SK-N-SH (cell line): ENCODE measurements at regions not wholly inside any gene's neighbourhood (a gene's known extent, or its start where the extent isn't known, plus 50 kb on each side); places are given as distances from the start of the nearest gene placed in this dataset.

Source experiments
- CTCF ChIA-PET: fragments of 300-600, 350-600 bp; formaldehyde crosslinking; extraction: SDS; loops from one replicate; lab custom pipeline; 2021; lab: Yijun Ruan, JAX
- POLR2A ChIA-PET: fragments of 350-600 bp; sonication (Branson Sonifier 250); formaldehyde crosslinking; extraction: SDS; loops from one replicate; lab custom pipeline; 2020; ENCODE audit warnings: antibody characterized with exemption, inconsistent platforms; lab: Yijun Ruan, JAX
- DNase-seq: peaks from one replicate; pipeline ENCODE4 v3.0.0; 2012
- H2AFZ ChIP-seq: fragments of 200-600 bp; sonication (generic); 2 replicates; pipeline ENCODE4 v1.8.1; 2016; ENCODE audit warnings: antibody characterized with exemption, mild to moderate bottlenecking, low read depth
- H3F3A ChIP-seq: fragments of 200-600 bp; sonication (generic); replicated peaks from 2 replicates; pipeline ENCODE3; 2016; ENCODE audit warnings: antibody characterized with exemption, mild to moderate bottlenecking; ENCODE audit not compliant: insufficient read depth
- H3K27ac ChIP-seq, 2 experiments: fragments of 200-500 bp in 1 of 2; fragments of 200-600 bp in 1 of 2; sonication (Bioruptor generic) in 1 of 2; sonication (generic), shearing (Covaris generic) in 1 of 2; 2 replicates each; pipeline versions ENCODE4 v1.5.1 to v1.6.1; 2014 to 2016; ENCODE audit warnings: low read depth in 2 of 2, inconsistent platforms in 1 of 2, low read length in 1 of 2, mild to moderate bottlenecking in 1 of 2, mixed read lengths in 1 of 2
- H3K27me3 ChIP-seq: fragments of 200-600 bp; sonication (generic), shearing (Covaris generic); 2 replicates; pipeline ENCODE4 v1.6.1; 2016; ENCODE audit warnings: mixed run types; ENCODE audit not compliant: insufficient read depth
- H3K36me3 ChIP-seq, 2 experiments: fragments of 200-500 bp in 1 of 2; fragments of 200-600 bp in 1 of 2; sonication (Bioruptor generic) in 1 of 2; sonication (generic) in 1 of 2; replicated peaks in 1 of 2; 2 replicates each; pipeline versions ENCODE3 to v1.5.1; 2014 to 2016; ENCODE audit warnings: low read length in 1 of 2, mild to moderate bottlenecking in 1 of 2; ENCODE audit not compliant: insufficient read depth in 2 of 2, control insufficient read depth in 1 of 2
- H3K4me1 ChIP-seq, 2 experiments: fragments of 200-500 bp in 1 of 2; fragments of 200-600 bp in 1 of 2; sonication (Bioruptor generic) in 1 of 2; sonication (generic), shearing (Covaris generic) in 1 of 2; 2 replicates each; pipeline versions ENCODE4 v1.5.1 to v1.6.1; 2014 to 2016; ENCODE audit warnings: low read depth in 1 of 2, low read length in 1 of 2, mixed run types in 1 of 2; ENCODE audit not compliant: insufficient read depth in 2 of 2, control insufficient read depth in 1 of 2
- H3K4me2 ChIP-seq: fragments of 200-600 bp; sonication (generic), shearing (Covaris generic); 2 replicates; pipeline ENCODE4 v1.6.1; 2017; ENCODE audit warnings: mixed run types
- H3K4me3 ChIP-seq, 2 experiments: fragments of 200-500 bp in 1 of 2; fragments of 200-600 bp in 1 of 2; sonication (Bioruptor generic) in 1 of 2; sonication (generic), shearing (Covaris generic) in 1 of 2; 2 replicates each; pipeline versions ENCODE4 v1.5.1 to v1.8.1; 2014 to 2016; ENCODE audit warnings: low read depth in 2 of 2, inconsistent platforms in 1 of 2, low read length in 1 of 2, mild to moderate bottlenecking in 1 of 2, mixed read lengths in 1 of 2, moderate library complexity in 1 of 2
- H3K79me2 ChIP-seq: fragments of 200-600 bp; sonication (generic); 2 replicates; pipeline ENCODE4 v1.8.1; 2017; ENCODE audit warnings: mild to moderate bottlenecking; ENCODE audit not compliant: insufficient read depth
- H3K9ac ChIP-seq: fragments of 200-600 bp; sonication (generic); 2 replicates; pipeline ENCODE4 v1.6.1; 2017; ENCODE audit warnings: mixed run types
- H3K9me2 ChIP-seq: fragments of 200-600 bp; sonication (generic); 2 replicates; pipeline ENCODE4 v1.6.1; 2017; ENCODE audit warnings: mixed run types
- H3K9me3 ChIP-seq: fragments of 200-600 bp; sonication (generic); 2 replicates; pipeline ENCODE4 v1.6.1; 2017; ENCODE audit warnings: mixed run types, mild to moderate bottlenecking, moderate library complexity
- H4K20me1 ChIP-seq: fragments of 200-600 bp; sonication (generic); 2 replicates; pipeline ENCODE4 v1.6.1; 2017; ENCODE audit warnings: mild to moderate bottlenecking, mixed run types; ENCODE audit not compliant: insufficient read depth
- CHD2 ChIP-seq: fragments of 150-350 bp; IDR thresholded peaks from 2 replicates; pipeline ENCODE4 v1.6.1; 2018; ENCODE audit warnings: low read length; ENCODE audit not compliant: partially characterized antibody
- EZH2phosphoT487 ChIP-seq: fragments of 200-600 bp; sonication (generic); IDR thresholded peaks from 2 replicates; pipeline ENCODE4 v1.6.1; 2017; ENCODE audit warnings: low read depth, mixed run types, mild to moderate bottlenecking, antibody characterized with exemption, moderate library complexity, borderline replicate concordance
- FOXM1 ChIP-seq: IDR thresholded peaks from 2 replicates; pipeline ENCODE4 v1.4.0; 2012; ENCODE audit warnings: low read depth, mild to moderate bottlenecking
- GATA2 ChIP-seq: sonication (generic); formaldehyde crosslinking; IDR thresholded peaks from 2 replicates; pipeline ENCODE4 v1.5.0; 2020; ENCODE audit warnings: mild to moderate bottlenecking, missing genetic modification reagents
- MXI1 ChIP-seq: IDR thresholded peaks from 2 replicates; pipeline ENCODE4 v1.6.1; 2012; ENCODE audit warnings: mild to moderate bottlenecking, low read depth, low read length, improper control_type of control experiment
- NRF1 ChIP-seq: IDR thresholded peaks from 2 replicates; pipeline ENCODE4 v1.6.1; 2012; ENCODE audit warnings: low read depth, mild to moderate bottlenecking, low read length
- POLR2AphosphoS5 ChIP-seq: IDR thresholded peaks from 2 replicates; pipeline ENCODE4 v1.6.1; 2012; ENCODE audit warnings: low read depth, low read length
- RAD21 ChIP-seq: IDR thresholded peaks from 2 replicates; pipeline ENCODE4 v1.6.1; 2012; ENCODE audit warnings: mild to moderate bottlenecking, low read length
- RCOR1 ChIP-seq: fragments of 150-350 bp; IDR thresholded peaks from 2 replicates; pipeline ENCODE4 v1.6.1; 2017; ENCODE audit warnings: antibody characterized with exemption, low read length
- SIN3A ChIP-seq: IDR thresholded peaks from 2 replicates; pipeline ENCODE4 v1.6.1; 2012; ENCODE audit warnings: low read depth, mild to moderate bottlenecking, low read length, moderate library complexity, borderline replicate concordance
- TCF12 ChIP-seq: IDR thresholded peaks from 2 replicates; pipeline ENCODE4 v1.4.0; 2012
- WGBS: methylation state at CpG from one replicate; pipeline ENCODE4 v1.1.6; 2017; ENCODE audit warnings: low lambda C conversion rate; 5-methylcytosine and 5-hydroxymethylcytosine counted together
- TF ChIP-seq, protein P1 (sequence below): fragments of 200-600 bp; sonication (generic); IDR thresholded peaks from 2 replicates; pipeline ENCODE4 v1.6.1; 2017; ENCODE audit warnings: antibody characterized with exemption, mild to moderate bottlenecking, moderate library complexity
- TF ChIP-seq, protein P2 (sequence below): IDR thresholded peaks from 2 replicates; pipeline ENCODE4; 2012
- TF ChIP-seq, protein P3 (sequence below): IDR thresholded peaks from 2 replicates; pipeline ENCODE4 v1.4.0; 2012; ENCODE audit warnings: low read depth, borderline replicate concordance
- TF ChIP-seq, protein P4 (sequence below): fragments of 150-350 bp; IDR thresholded peaks from 2 replicates; pipeline ENCODE4 v1.6.1; 2017; ENCODE audit warnings: antibody characterized with exemption, low read length, low read depth, borderline replicate concordance
- TF ChIP-seq, protein P5 (sequence below): fragments of 150-350 bp; IDR thresholded peaks from 2 replicates; pipeline ENCODE4 v1.6.1; 2016; ENCODE audit warnings: mild to moderate bottlenecking, low read depth, low read length

DNA sequence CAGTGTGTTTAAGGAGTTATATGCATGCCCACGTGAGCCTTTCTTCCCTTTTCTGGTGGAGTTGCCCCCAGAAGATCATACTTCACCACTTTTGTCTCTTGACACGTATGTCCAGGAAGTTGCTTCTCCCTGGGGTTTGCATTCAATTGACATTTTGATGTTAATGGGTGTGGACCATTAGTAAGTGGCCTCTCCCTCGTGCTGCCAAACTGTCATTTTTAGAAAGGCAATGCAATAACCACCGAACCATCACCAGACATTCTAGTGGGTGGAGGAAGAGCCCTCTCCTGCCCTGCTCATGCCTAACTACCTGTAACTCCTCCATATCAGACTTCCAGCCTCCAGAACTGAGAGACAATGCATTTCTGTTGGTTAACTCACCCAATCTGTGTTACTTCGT is 290.8 kb downstream of the ATPSCKMT start (continued):
- TF ChIP-seq, protein P1, sequence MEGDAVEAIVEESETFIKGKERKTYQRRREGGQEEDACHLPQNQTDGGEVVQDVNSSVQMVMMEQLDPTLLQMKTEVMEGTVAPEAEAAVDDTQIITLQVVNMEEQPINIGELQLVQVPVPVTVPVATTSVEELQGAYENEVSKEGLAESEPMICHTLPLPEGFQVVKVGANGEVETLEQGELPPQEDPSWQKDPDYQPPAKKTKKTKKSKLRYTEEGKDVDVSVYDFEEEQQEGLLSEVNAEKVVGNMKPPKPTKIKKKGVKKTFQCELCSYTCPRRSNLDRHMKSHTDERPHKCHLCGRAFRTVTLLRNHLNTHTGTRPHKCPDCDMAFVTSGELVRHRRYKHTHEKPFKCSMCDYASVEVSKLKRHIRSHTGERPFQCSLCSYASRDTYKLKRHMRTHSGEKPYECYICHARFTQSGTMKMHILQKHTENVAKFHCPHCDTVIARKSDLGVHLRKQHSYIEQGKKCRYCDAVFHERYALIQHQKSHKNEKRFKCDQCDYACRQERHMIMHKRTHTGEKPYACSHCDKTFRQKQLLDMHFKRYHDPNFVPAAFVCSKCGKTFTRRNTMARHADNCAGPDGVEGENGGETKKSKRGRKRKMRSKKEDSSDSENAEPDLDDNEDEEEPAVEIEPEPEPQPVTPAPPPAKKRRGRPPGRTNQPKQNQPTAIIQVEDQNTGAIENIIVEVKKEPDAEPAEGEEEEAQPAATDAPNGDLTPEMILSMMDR: no peak
- TF ChIP-seq, protein P2, sequence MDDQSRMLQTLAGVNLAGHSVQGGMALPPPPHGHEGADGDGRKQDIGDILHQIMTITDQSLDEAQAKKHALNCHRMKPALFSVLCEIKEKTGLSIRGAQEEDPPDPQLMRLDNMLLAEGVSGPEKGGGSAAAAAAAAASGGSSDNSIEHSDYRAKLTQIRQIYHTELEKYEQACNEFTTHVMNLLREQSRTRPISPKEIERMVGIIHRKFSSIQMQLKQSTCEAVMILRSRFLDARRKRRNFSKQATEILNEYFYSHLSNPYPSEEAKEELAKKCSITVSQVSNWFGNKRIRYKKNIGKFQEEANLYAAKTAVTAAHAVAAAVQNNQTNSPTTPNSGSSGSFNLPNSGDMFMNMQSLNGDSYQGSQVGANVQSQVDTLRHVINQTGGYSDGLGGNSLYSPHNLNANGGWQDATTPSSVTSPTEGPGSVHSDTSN: no peak
- no peak for TF ChIP-seq NRF1

DNA sequence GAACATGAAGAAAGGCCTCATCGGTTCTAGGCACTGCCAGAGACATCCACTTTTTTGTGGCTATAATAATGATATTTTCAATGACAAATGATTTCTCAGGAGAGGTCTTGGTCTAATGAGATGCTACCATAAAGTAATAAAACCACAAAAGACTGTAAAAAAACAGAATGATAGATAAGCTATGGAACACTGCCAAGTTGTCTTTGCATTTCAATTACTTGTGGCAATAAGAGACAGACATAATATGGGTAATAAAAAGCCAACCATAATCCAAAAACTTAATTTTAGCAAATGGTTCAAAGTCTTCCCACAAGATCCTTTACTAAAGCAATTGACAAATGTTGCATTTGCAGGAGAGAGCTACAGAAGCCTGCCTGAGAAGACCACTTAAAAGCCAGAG is 292.5 kb downstream of the ATPSCKMT start:
- Histone ChIP-seq H3K4me3 (no peak overlapping the region), H2AFZ (no peak overlapping the region), H3K36me3 (no peaks in the 10 kb centered on the region), H3K4me1 (peaks cover 0 to 17% of the 10 kb centered on the region in 2 experiments; a peak in 2 of 4 replicates), H3K4me2 (no peak overlapping the region), H3K9me2 (no peaks in the 10 kb centered on the region), H3K9me3 (no peaks in the 10 kb centered on the region), H3K27ac (no peak overlapping the region), H3K79me2 (no peaks in the 10 kb centered on the region), H3K9ac (no peak overlapping the region), H3K27me3 (no peaks in the 10 kb centered on the region), H4K20me1 (no peaks in the 10 kb centered on the region), H3F3A (no peaks in the 10 kb centered on the region)
- ChIA-PET CTCF (no interaction called here), POLR2A (no interaction called here)
- WGBS: 23% methylated on average over 1 of the region's 1 CpG
- no peak for DNase-seq
- TF ChIP-seq MXI1: no peak
- TF ChIP-seq, protein P3, sequence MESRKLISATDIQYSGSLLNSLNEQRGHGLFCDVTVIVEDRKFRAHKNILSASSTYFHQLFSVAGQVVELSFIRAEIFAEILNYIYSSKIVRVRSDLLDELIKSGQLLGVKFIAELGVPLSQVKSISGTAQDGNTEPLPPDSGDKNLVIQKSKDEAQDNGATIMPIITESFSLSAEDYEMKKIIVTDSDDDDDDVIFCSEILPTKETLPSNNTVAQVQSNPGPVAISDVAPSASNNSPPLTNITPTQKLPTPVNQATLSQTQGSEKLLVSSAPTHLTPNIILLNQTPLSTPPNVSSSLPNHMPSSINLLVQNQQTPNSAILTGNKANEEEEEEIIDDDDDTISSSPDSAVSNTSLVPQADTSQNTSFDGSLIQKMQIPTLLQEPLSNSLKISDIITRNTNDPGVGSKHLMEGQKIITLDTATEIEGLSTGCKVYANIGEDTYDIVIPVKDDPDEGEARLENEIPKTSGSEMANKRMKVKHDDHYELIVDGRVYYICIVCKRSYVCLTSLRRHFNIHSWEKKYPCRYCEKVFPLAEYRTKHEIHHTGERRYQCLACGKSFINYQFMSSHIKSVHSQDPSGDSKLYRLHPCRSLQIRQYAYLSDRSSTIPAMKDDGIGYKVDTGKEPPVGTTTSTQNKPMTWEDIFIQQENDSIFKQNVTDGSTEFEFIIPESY: no peak
- TF ChIP-seq CHD2: no peak
- TF ChIP-seq RCOR1: no peak
- TF ChIP-seq, protein P4, sequence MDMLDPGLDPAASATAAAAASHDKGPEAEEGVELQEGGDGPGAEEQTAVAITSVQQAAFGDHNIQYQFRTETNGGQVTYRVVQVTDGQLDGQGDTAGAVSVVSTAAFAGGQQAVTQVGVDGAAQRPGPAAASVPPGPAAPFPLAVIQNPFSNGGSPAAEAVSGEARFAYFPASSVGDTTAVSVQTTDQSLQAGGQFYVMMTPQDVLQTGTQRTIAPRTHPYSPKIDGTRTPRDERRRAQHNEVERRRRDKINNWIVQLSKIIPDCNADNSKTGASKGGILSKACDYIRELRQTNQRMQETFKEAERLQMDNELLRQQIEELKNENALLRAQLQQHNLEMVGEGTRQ: no peak

DNA sequence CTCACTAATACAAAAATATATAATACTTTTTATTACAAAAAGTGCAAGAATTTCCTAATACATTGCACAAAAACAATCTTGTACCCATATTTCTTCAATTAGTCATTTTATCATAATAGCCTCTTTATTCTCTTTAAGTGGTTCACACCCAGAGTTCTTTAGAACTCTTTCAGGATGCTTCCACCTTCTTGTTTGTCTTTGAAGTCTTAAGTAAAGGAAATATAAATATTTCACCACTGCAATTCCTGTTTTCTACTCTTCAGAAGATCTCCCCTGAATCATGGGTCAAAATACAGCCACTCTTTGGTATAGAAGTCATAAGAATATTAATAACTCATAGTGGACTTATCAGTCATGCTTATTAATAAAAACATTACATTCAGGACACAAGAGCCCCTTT is 293.0 kb downstream of the ATPSCKMT start:
- no peaks in the 10 kb centered on the region for H3K9me2 ChIP-seq
- H3K27me3 ChIP-seq: no peaks in the 10 kb centered on the region
- H3K4me2 ChIP-seq: no peak overlapping the region
- no peaks in the 10 kb centered on the region for H3K9me3 ChIP-seq
- no peaks in the 10 kb centered on the region for H3F3A ChIP-seq
- no peak for TF ChIP-seq TCF12
- TF ChIP-seq, protein P1: no peak
- TF ChIP-seq SIN3A: no peak
- TF ChIP-seq POLR2AphosphoS5: no peak
- TF ChIP-seq FOXM1: no peak
- TF ChIP-seq EZH2phosphoT487: no peak
- TF ChIP-seq RAD21: no peak
- TF ChIP-seq, protein P5, sequence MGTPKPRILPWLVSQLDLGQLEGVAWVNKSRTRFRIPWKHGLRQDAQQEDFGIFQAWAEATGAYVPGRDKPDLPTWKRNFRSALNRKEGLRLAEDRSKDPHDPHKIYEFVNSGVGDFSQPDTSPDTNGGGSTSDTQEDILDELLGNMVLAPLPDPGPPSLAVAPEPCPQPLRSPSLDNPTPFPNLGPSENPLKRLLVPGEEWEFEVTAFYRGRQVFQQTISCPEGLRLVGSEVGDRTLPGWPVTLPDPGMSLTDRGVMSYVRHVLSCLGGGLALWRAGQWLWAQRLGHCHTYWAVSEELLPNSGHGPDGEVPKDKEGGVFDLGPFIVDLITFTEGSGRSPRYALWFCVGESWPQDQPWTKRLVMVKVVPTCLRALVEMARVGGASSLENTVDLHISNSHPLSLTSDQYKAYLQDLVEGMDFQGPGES: no peak
- TF ChIP-seq GATA2 (CRISPR knock-in tag): no peak
- TF ChIP-seq, all 33 proteins: peak for 0
- H3K27ac ChIP-seq: no peak overlapping the region; a peak in 1 of 4 replicates
- H3K4me1 ChIP-seq: peaks cover 0 to 17% of the 10 kb centered on the region in 2 experiments; a peak in 2 of 4 replicates
- no peak for DNase-seq
- H3K4me3 ChIP-seq: no peak overlapping the region
- POLR2A ChIA-PET: no interaction called here
- no peaks in the 10 kb centered on the region for H3K79me2 ChIP-seq
- no peaks in the 10 kb centered on the region for H4K20me1 ChIP-seq
- CTCF ChIA-PET: no interaction called here
- no peak overlapping the region for H2AFZ ChIP-seq
- no peak overlapping the region for H3K9ac ChIP-seq
- H3K36me3 ChIP-seq: no peaks in the 10 kb centered on the region
